ENCODE measurements at regions not wholly inside any gene's neighbourhood (a gene's known extent, or its start where the extent isn't known, plus 50 kb on each side); places are given as distances from the start of the nearest gene placed in this dataset.
A peak's percentile ranks its signal among the peaks of the same experiment; 100 is the strongest.

- no peak overlapping the region for H3K27ac ChIP-seq (ENCODE audit: low read length)
- POLR2A ChIA-PET (ENCODE audit: unreplicated experiment) = interaction anchor here (0.5 kb wide), 1 partner anchor 44 kb away, joined by 3 read pairs; no protein-coding TSS in a partner anchor
- H3K27me3 ChIP-seq (ENCODE audit: low read length) = no peaks in the 10 kb centered on the region
Observed at GRCh38 chr2:185894223-185894622, 155.6 kb downstream of the FSIP2 start.

GRCh38 chr2:185895828-185896693, 157.5 kb downstream of the FSIP2 start:
- no TSS peak for BruUV-seq (replicated peaks)

More at GRCh38 chr2:185894223-185894622, 155.6 kb downstream of the FSIP2 start:
- ATAC-seq = no peak
- Histone ChIP-seq H3K9me3 (ENCODE audit: low read length) (no peaks in the 10 kb centered on the region), H4K20me1 (ENCODE audit: low read length) (no peaks in the 10 kb centered on the region), H3K9ac (ENCODE audit: low read length) (no peak overlapping the region), H3K4me1 (ENCODE audit: insufficient read depth, low read length) (no peaks in the 10 kb centered on the region), H3K4me3 (ENCODE audit: low read length) (no peak overlapping the region), H3K9me2 (replicated peaks; ENCODE audit: low read length) (no peaks in the 10 kb centered on the region), H3K36me3 (ENCODE audit: low read depth, low read length) (no peaks in the 10 kb centered on the region), H3F3A (ENCODE audit: low read length, unreplicated experiment) (no peaks in the 10 kb centered on the region), H2AFZ (ENCODE audit: low read length) (no peak overlapping the region), H3K4me2 (ENCODE audit: low read length) (no peak overlapping the region), H3K79me2 (ENCODE audit: low read length) (no peaks in the 10 kb centered on the region)
- no peak for DNase-seq
- intact Hi-C loops (cut with micrococcal nuclease) = no loop called here
- BruUV-seq (replicated peaks) = no TSS peak
- TF ChIP-seq CTCF (conservative IDR thresholded peaks at IDR 0.05; ENCODE audit: low read depth, low read length) = no peak
- no peak for TF ChIP-seq EZH2 (IDR thresholded peaks at IDR 0.05; ENCODE audit: low read length, unreplicated experiment)
- TF ChIP-seq EZH2phosphoT487 (IDR thresholded peaks at IDR 0.05; ENCODE audit: borderline replicate concordance, low read length) = no peak
- CTCF ChIA-PET = no interaction called here

More at GRCh38 chr2:185895828-185896693, 157.5 kb downstream of the FSIP2 start:
- ChIA-PET POLR2A (ENCODE audit: unreplicated experiment) (no interaction called here), CTCF (no interaction called here)
- 0 out of 2 replicates have a peak overlapping the region, but pooled peaks have one; percentile 12 for H2AFZ ChIP-seq (ENCODE audit: low read length)
- H3K4me1 ChIP-seq (ENCODE audit: insufficient read depth, low read length) = no peaks in the 10 kb centered on the region
- H3K4me2 ChIP-seq (ENCODE audit: low read length) = no peak overlapping the region
- no peaks in the 10 kb centered on the region for H3K9me2 ChIP-seq (replicated peaks; ENCODE audit: low read length)
- no peak overlapping the region for H3K27ac ChIP-seq (ENCODE audit: low read length)
- H3F3A ChIP-seq (ENCODE audit: low read length, unreplicated experiment) = no peaks in the 10 kb centered on the region
- TF ChIP-seq EZH2 (IDR thresholded peaks at IDR 0.05; ENCODE audit: low read length, unreplicated experiment) (no peak), CTCF (conservative IDR thresholded peaks at IDR 0.05; ENCODE audit: low read depth, low read length) (no peak), EZH2phosphoT487 (IDR thresholded peaks at IDR 0.05; ENCODE audit: borderline replicate concordance, low read length) (no peak)
- no peaks in the 10 kb centered on the region for H3K79me2 ChIP-seq (ENCODE audit: low read length)
- DNase-seq (no peak), ATAC-seq (no peak)
- no peaks in the 10 kb centered on the region for H3K9me3 ChIP-seq (ENCODE audit: low read length)
- H4K20me1 ChIP-seq (ENCODE audit: low read length) = no peaks in the 10 kb centered on the region
- no peak overlapping the region for H3K4me3 ChIP-seq (ENCODE audit: low read length)
- no peak overlapping the region for H3K9ac ChIP-seq (ENCODE audit: low read length)
- H3K27me3 ChIP-seq (ENCODE audit: low read length) = no peaks in the 10 kb centered on the region
- intact Hi-C loops (cut with micrococcal nuclease) = no loop called here
- H3K36me3 ChIP-seq (ENCODE audit: low read depth, low read length) = no peaks in the 10 kb centered on the region

All from PC-3 (cell line).